MCF 10A (cell line): ENCODE measurements at regions not wholly inside any gene's neighbourhood (a gene's known extent, or its start where the extent isn't known, plus 50 kb on each side); places are given as distances from the start of the nearest gene placed in this dataset.
"Not testable (repeated sequence)": the region's sequence is repeated elsewhere in the genome, so short reads cannot be mapped to it uniquely, and the experiment has no call there.

ENCODE experiments used
- BruUV-seq: library from RNA; stranded (reverse); fragments of 400-500 nt; replicated peaks from 2 replicates; lab custom pipeline; 2021; lab: Mats Ljungman, UMichigan
- CTCF ChIA-PET: fragments of 300-600 bp; sonication (Branson Sonifier 250); formaldehyde crosslinking; extraction: SDS; loops from one replicate; lab custom pipeline; 2021; ENCODE audit warnings: antibody characterized with exemption, inconsistent platforms; lab: Yijun Ruan, JAX
- POLR2A ChIA-PET: fragments of 300-600, 350-650 bp; sonication (Branson Sonifier 250); formaldehyde crosslinking; extraction: SDS; loops from one replicate; lab custom pipeline; 2020; ENCODE audit warnings: antibody characterized with exemption, inconsistent platforms; lab: Yijun Ruan, JAX
- DNase-seq: peaks from one replicate; pipeline ENCODE4 v3.0.0-alpha.2; 2018; ENCODE audit not compliant: unreplicated experiment
- H3K27ac Mint-ChIP-seq: one replicate; pipeline ENCODE4 v1.8.0; 2022; ENCODE audit warnings: mild to moderate bottlenecking, low read depth, mixed read lengths; ENCODE audit not compliant: unreplicated experiment
- H3K27me3 Mint-ChIP-seq: one replicate; pipeline ENCODE4 v1.8.0; 2022; ENCODE audit warnings: mixed read lengths; ENCODE audit not compliant: insufficient read depth, unreplicated experiment
- H3K36me3 Mint-ChIP-seq: one replicate; pipeline ENCODE4 v1.8.0; 2022; ENCODE audit warnings: mild to moderate bottlenecking, moderate library complexity, mixed read lengths; ENCODE audit not compliant: insufficient read depth, unreplicated experiment
- H3K4me1 Mint-ChIP-seq: one replicate; pipeline ENCODE4 v1.8.0; 2022; ENCODE audit warnings: mixed read lengths; ENCODE audit not compliant: insufficient read depth, unreplicated experiment
- H3K4me3 Mint-ChIP-seq: one replicate; pipeline ENCODE4 v1.8.0; 2022; ENCODE audit warnings: mild to moderate bottlenecking, moderate library complexity, mixed read lengths; ENCODE audit not compliant: unreplicated experiment
- H3K9me3 Mint-ChIP-seq: one replicate; pipeline ENCODE4 v1.8.0; 2022; ENCODE audit warnings: mixed read lengths; ENCODE audit not compliant: unreplicated experiment
- CTCF ChIP-seq: fragments of 200-600 bp; IDR thresholded peaks from one replicate; pipeline ENCODE4 v1.8.0; 2022; ENCODE audit warnings: antibody characterized with exemption, mild to moderate bottlenecking; ENCODE audit not compliant: unreplicated experiment
- intact Hi-C: fragments of 100-400 bp; cut with micrococcal nuclease; formaldehyde crosslinking; loops from 2 replicates; pipeline ENCODE4 v1.14.1; 2022

GRCh38 chr6:86440608-86441007 is 496.7 kb upstream of the HTR1E start:
- DNase-seq = no peak
- BruUV-seq = no TSS peak
- H3K9me3 Mint-ChIP-seq = peaks cover 15% of the 10 kb centered on the region
- CTCF ChIA-PET = interaction anchor here (0.7 kb wide), 1 partner anchor 1818 kb away, joined by 3 read pairs; no protein-coding TSS in a partner anchor
- no peak overlapping the region for H3K4me3 Mint-ChIP-seq
- no peaks in the 10 kb centered on the region for H3K27me3 Mint-ChIP-seq
- H3K4me1 Mint-ChIP-seq = no peaks in the 10 kb centered on the region
- H3K36me3 Mint-ChIP-seq = peaks cover 4% of the 10 kb centered on the region
- POLR2A ChIA-PET = interaction anchor here (0.7 kb wide), 1 partner anchor 523 kb away, joined by 3 read pairs; no protein-coding TSS in a partner anchor
- intact Hi-C loops = no loop called here
- no peak for TF ChIP-seq CTCF
- no peak overlapping the region for H3K27ac Mint-ChIP-seq

DNA sequence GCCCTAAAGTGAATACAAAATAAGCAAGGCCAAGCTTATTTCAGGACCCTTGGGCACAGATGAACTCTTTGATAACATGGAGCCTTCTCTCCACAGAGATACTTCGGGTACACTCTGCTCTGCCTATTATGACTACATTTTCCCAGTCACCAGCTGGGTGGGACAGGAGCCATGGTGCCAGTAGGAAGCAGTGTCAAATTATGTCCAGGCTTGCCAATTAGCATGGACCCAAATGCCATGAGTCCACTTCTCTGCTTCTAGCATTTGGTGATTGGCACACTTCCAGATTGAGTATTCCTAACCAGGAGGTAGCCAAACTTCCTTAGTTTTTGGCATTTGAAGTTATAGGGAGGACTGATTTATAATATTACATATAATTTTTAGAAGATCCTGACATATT is 513.8 kb upstream of the HTR1E start:
- Mint-ChIP-seq H3K4me1 (no peaks in the 10 kb centered on the region), H3K9me3 (peaks cover 9% of the 10 kb centered on the region), H3K36me3 (no peaks in the 10 kb centered on the region), H3K27me3 (no peaks in the 10 kb centered on the region), H3K4me3 (no peak overlapping the region), H3K27ac (no peak overlapping the region)
- CTCF ChIA-PET = no interaction called here
- no peak for DNase-seq
- intact Hi-C loops = no loop called here
- no peak for TF ChIP-seq CTCF
- BruUV-seq = no TSS peak
- POLR2A ChIA-PET = no interaction called here

DNA sequence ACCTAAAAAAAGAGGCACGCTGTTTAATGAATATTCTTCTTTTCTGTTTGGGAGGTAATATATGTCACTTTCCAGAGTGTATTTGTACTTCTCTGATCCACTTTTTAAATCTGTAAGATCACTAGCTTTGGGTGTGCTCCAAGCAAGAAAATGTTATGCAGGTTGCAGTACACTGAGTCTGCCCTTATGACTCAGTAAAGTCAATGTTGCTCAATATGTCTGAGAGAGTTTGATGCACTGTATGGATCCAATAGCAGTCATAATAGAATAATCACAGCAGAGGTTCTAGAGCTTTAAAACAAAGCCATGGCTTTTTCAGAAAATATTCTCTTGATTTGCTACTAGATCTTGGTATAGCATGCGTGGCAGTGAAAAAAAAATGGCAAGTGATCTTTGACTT is 525.3 kb upstream of the HTR1E start:
- CTCF ChIA-PET = interaction anchor here (0.7 kb wide), 1 partner anchor 48 kb away, joined by 3 read pairs; no protein-coding TSS in a partner anchor
- H3K4me1 Mint-ChIP-seq = peaks cover 5% of the 10 kb centered on the region
- POLR2A ChIA-PET = interaction anchor here (0.6 kb wide), 1 partner anchor 67 kb away, joined by 3 read pairs; no protein-coding TSS in a partner anchor
- peaks cover 7% of the 10 kb centered on the region for H3K36me3 Mint-ChIP-seq
- no peak for TF ChIP-seq CTCF
- H3K27me3 Mint-ChIP-seq = peaks cover 9% of the 10 kb centered on the region
- H3K27ac Mint-ChIP-seq = no peak overlapping the region
- peak; percentile 18 for DNase-seq
- no peak overlapping the region for H3K4me3 Mint-ChIP-seq
- no TSS peak for BruUV-seq
- H3K9me3 Mint-ChIP-seq = peaks cover 26% of the 10 kb centered on the region
- intact Hi-C loops = no loop called here

GRCh38 chr6:86407128-86407527 is 530.2 kb upstream of the HTR1E start:
- Mint-ChIP-seq H3K4me1 (peaks cover 4% of the 10 kb centered on the region), H3K4me3 (no peak overlapping the region), H3K36me3 (peaks cover 7% of the 10 kb centered on the region), H3K27me3 (peaks cover 9% of the 10 kb centered on the region), H3K27ac (no peak overlapping the region), H3K9me3 (peaks cover 19% of the 10 kb centered on the region)
- no peak for TF ChIP-seq CTCF
- intact Hi-C loops = no loop called here
- POLR2A ChIA-PET = interaction anchor here (0.6 kb wide), 1 partner anchor 390 kb away, joined by 3 read pairs; no protein-coding TSS in a partner anchor
- no peak for DNase-seq
- CTCF ChIA-PET = interaction anchor here (0.6 kb wide), 1 partner anchor 177 kb away, joined by 3 read pairs; no protein-coding TSS in a partner anchor
- no TSS peak for BruUV-seq

GRCh38 chr6:86392850-86393249 is 544.5 kb upstream of the HTR1E start:
- POLR2A ChIA-PET, H3K27me3 Mint-ChIP-seq, BruUV-seq: not testable (repeated sequence)

More at GRCh38 chr6:86392850-86393249, 544.5 kb upstream of the HTR1E start:
- intact Hi-C loops, H3K4me1 Mint-ChIP-seq, CTCF ChIA-PET, H3K36me3 Mint-ChIP-seq, H3K4me3 Mint-ChIP-seq, H3K27ac Mint-ChIP-seq, DNase-seq: not testable (repeated sequence)
- peaks cover 22% of the 10 kb centered on the region for H3K9me3 Mint-ChIP-seq
